Cardiac septum (tissue), 1 donor: ENCODE measurements at regions not wholly inside any gene's neighbourhood (a gene's known extent, or its start where the extent isn't known, plus 50 kb on each side); places are given as distances from the start of the nearest gene placed in this dataset.
A peak's percentile ranks its signal among the peaks of the same experiment; 100 is the strongest.
"Not testable (repeated sequence)": the region's sequence is repeated elsewhere in the genome, so short reads cannot be mapped to it uniquely, and the experiment has no call there.

Experiments
- DNase-seq: peaks from one replicate; pipeline ENCODE4 v3.0.0-alpha.2; 2020; ENCODE audit warnings: low spot score
- intact Hi-C: fragments of 100-400 bp; cut with DNase I; formaldehyde crosslinking; loops from one replicate; pipeline ENCODE4 v1.14.0; 2022
- donor health status: DM: no; HTN: no; CAD: no.

DNA sequence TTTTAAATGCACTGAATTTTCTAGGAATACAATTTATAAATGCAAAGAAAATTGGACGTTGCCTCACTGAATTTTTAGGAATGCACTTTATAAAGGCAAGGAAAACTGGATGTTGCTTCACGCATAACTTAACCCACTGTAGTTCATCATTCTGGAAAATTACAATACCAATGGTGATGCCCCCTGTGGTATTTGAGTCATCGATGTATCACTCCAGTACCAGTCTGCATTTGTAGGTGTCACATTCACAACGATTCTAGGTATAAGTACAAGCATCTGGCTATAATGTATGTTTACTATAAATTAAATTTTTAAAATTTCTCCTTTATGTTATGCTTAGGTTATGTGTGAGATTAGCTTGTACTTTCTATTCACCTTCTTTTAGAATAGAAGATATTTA, 320.5 kb downstream of the GOLGA6L6 start:
- intact Hi-C loops, DNase-seq: not testable (repeated sequence)

DNA sequence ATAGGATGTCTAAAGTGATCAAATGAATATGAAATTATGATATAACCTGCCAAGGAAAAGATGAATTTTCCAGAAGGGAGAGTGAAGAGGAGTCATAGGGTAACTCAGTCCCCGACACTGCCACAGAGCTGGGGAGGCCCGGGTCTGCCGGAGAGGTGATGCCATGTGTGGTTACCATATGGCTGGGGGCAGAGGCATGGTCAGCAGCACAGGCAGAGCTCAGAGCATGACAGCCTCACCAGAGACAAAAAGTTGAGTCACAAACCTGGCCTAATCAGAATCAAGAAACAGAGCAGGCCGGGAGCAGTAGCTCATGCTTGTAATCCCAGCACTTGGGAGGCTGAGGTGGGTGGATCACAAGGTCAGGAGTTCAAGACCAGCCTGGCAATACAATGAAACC, 322.4 kb downstream of the GOLGA6L6 start:
- DNase-seq, intact Hi-C loops: not testable (repeated sequence)

DNA sequence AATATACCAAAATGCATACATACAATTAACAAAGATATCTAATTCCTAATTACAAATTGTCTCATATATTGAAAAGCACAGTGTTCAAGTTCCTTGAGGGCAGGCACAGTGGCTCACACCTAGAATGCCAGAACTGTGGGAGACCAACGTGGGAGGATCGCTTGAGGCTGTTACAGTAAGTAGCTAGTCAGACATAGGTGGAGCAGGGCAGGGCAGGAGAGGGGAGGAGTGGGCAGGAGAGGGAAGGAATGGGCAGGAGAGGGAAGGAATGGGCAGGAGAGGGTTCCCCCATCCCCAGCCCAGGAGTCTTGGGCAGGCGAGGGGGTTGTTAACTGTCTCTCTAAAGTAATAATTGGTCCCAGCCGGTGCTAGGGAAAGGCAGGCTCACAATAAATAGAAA, 325.9 kb downstream of the GOLGA6L6 start:
- intact Hi-C loops = not testable (repeated sequence)
- DNase-seq = peak; percentile 59

DNA sequence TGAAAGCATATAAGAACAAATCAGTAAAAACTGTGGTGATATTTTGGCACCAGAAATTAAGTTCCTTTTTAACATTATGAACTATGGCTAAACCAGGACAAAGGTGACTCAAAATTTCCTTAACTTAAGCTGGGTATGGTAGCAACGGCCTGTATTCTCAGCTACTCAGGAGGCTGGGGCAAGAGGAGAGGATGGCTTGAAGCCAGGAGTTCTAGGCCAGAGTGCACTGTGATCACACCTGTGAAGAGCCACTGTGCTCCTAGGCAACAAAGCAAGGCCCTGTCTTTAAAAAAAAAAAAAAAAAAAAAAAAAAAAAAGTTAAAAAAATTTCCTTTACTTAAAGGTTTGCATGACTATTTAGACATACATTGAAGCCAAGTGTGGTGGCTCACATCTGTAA, 327.5 kb downstream of the GOLGA6L6 start:
- intact Hi-C loops = not testable (repeated sequence)

DNA sequence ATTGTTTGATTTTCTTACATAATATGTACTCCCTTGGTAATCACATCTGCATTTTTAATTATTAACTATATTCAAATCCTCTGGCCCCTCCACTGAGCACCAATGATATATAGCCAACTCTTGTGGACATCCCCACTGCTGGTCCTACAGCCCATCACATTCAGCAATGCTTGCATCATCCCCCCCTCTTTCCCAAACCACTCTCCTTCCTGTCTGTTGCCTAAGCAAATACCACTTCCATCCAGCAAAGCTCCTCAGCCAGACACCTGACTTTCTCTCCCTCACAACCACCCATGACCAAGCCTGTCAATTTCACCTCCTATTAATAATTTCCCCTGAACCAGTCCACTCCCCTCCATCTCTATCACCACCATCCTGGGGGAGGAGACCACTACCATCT, 330.1 kb downstream of the GOLGA6L6 start:
- intact Hi-C loops, DNase-seq: not testable (repeated sequence)

More for the DNA sequence above, 327.5 kb downstream of the GOLGA6L6 start:
- not testable (repeated sequence) for DNase-seq

DNA sequence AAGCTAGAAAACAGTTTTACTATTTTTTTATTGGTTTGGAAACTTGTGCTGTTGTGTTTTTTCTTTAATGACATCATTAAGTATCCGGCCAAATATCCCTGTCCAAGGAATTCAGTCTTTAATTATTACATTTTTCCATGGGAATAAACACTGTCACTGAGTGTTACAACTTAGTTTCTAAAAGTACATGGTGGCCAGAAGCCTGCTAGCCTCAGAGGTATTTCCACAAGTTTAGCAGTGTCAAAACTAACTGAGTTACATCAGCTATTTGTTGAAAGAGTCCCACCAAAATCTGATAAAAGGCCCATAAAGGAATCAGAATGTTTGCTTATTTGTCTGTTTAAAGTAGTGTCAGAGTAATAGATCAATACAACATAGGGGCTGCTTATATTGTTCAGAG, 331.6 kb downstream of the GOLGA6L6 start:
- DNase-seq, intact Hi-C loops: not testable (repeated sequence)

DNA sequence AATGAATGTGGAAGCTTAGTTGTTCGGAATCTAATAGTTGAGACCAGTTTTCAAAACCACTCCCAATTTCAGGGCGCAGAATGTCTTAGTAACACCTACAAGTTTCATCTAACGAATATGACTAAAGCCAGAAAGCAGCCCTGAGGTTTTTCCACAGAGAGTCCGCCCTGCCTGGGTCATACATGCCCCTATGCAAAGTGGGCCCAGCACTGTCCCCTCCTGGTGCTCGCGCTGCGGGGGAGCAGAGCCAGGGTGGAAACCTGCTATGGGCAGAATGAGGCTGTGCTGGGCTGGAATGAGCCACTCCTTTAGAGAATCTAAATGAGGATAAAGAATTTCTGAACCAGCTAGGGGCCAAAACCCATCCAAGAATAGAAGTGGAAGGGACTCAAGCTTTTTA, 334.0 kb downstream of the GOLGA6L6 start:
- intact Hi-C loops, DNase-seq: not testable (repeated sequence)

DNA sequence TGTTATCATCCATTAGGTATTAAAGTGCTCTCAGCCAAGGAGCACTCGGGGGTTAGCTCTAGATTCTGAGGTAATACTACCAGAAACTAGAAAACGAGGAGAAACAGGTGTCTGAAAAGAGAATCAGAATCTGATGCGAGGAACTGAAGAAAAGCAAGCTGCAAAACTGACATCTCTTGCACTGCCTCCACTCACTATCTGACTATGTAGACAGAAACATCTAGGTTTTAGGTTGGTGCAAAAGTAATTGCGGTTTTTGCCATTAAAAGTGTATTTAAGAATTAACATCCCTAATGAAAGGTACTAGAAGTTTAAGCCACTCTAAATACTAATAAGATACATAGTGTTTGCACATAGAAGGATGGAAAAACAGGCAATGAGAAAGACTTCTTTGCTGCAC, 334.4 kb downstream of the GOLGA6L6 start:
- intact Hi-C loops, DNase-seq: not testable (repeated sequence)

DNA sequence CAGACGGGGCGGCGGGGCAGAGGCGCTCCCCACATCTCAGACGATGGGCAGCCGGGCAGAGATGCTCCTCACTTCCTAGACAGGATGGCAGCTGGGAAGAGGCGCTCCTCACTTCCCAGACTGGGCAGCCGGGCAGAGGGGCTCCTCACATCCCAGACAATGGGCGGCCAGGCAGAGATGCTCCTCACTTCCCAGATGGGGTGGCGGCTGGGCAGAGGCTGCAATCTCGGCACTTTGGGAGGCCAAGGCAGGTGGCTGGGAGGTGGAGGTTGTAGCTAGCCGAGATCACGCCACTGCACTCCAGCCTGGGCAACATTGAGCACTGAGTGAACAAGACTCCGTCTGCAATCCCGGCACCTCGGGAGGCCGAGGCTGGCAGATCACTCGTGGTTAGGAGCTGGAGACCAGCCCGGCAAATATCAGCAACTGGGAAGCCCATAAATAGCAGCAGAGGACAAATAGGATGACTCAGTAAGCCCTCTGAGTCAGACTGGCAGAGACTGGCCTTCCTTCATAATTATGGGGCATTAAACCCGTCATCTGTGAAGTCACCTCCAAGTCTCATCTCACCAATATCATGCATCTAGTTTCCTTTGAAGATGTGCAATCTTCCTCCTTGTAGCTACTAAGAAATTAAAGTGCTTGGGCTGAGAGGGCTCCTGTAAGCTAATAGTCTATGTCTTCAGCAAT, 337.3 kb downstream of the GOLGA6L6 start:
- DNase-seq, intact Hi-C loops: not testable (repeated sequence)

DNA sequence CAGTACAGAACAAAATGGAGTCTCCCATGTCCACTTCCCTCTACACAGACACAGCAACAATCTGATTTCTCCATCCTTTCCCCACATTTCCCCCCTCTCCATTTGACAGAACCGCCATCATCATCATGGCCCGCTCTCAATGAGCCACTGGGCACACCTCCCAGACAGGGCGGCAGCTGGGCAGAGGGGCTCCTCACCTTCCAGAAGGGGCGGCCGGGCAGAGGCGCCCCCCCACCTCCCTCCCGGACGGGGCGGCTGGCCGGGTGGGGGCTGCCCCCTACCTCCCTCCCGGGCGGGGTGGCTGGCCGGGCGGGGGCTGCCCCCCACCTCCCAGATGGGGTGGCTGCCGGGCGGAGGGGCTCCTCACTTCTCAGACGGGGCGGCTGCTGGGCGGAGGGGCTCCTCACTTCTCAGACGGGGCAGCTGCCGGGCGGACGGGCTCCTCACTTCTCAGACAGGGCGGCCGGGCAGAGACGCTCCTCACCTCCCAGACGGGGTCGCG, 337.9 kb downstream of the GOLGA6L6 start:
- DNase-seq, intact Hi-C loops: not testable (repeated sequence)

DNA sequence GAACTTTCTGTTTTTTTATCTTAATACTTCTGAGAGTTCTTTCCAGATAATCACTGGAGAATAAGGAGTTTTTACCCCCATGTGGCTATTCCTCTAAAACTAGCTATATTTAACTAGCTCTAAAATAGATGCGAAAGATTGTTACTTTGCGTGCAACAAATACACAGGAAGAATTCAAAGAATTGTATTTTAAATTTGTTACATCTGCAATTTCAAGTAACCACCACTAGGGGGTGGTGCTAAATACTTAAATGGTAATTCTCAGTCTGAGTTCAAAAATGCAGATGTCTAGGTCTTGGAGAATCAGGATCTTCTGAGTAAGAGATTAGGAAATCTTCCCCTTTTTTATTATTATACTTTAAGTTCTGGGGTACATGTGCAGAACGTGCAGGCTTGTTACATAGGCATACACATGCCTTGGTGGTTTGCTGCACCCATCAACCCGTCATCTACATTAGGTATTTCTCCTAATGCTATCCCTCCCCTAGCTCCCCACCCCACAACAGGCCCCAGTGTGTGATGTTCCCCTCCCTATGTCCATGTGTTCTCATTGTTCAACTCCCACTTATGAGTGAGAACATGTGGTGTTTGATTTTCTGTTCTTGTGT, 346.9 kb downstream of the GOLGA6L6 start:
- intact Hi-C loops, DNase-seq: not testable (repeated sequence)

DNA sequence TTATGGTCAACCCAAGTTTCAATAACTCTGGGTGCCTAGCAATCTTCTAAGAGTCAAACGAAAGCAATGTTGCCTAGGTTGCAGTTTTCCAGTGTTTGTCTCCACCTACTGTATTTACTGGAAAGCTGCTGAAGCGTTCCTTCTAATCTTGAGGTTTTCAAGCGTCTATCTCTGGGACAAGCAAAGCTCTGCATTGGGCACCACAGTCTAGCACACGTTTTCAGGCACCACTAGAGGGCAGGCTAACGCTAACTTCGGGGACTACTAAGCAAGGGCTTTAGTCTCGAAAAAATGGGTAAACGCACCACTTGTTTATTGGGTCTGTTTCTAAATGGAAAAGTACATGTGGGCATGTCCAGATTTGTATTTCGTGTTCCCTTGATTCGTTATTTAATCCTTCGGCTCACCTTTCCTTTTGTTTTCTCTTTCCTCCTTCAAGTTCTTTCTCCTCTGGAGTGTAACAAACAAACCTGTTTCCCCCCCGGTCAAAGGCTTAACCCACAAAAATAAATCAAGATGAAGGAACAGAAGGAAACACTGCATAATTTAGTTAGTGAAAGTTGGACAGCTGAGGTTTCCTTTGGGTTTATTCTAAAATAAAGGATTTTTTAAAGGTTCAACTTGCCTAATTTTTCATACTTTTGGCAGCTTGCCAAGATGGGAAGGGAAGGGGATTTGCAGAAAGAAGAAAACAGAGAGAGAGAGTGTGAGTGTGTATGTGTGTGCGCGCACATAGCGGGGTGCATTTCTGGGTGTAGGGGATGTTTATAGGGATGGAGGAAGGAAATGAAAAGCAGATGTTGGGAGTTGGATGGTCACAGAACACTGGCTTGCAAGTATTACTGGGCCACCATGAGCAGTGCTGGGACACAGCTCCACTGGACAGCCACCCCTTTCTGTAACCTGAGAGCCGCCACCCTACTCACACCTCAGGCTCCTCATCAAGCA, 348.3 kb downstream of the GOLGA6L6 start:
- DNase-seq, intact Hi-C loops: not testable (repeated sequence)

DNA sequence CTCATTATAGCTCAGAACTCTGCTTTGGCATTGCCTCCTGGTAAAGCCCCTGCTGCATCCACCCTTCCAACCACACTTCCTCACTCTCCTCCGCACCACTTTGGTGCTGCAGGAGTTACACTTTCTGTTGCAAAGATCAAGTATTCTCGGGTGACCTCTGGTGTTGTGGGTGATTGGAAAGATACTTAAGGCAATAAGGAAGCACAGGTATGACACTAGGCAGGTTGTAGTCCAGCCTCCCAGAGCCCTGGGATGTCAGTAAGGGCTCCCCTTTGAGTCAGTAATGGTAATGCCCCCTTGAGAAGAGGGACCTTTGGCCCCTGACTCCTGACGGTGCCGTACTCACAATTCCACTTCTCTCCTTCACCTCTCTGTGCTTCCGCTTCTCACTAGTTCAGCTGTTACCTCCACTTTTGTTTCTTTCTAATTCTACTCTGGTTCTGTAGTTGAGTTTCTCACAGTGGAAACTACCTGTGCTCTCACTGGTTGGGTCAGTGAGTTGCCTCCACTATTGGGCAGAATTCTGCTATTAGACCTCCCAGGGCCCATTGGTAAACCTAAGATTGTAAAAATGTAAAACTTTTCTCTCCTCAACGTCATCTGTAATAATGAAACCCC, 350.0 kb downstream of the GOLGA6L6 start:
- DNase-seq, intact Hi-C loops: not testable (repeated sequence)

DNA sequence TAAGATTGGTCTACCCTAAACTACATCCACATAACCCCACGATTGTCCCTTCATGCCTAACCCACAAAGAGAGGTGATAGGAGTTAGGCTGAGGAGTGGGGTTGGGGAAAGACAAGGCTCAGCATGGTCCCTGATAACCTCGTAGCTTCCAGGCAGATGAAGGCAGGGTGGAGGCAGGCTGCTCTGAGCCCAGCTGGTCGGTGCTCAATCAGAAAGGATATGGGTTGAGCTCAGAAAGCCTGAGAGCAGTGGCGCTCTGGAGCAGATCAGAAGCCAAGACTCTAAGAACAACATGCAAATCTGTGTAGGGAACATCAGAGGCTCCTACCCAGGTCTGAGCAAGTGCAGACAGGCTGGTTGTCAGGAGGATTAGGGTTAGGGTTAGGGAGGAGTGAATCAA, 353.0 kb downstream of the GOLGA6L6 start:
- intact Hi-C loops, DNase-seq: not testable (repeated sequence)

DNA sequence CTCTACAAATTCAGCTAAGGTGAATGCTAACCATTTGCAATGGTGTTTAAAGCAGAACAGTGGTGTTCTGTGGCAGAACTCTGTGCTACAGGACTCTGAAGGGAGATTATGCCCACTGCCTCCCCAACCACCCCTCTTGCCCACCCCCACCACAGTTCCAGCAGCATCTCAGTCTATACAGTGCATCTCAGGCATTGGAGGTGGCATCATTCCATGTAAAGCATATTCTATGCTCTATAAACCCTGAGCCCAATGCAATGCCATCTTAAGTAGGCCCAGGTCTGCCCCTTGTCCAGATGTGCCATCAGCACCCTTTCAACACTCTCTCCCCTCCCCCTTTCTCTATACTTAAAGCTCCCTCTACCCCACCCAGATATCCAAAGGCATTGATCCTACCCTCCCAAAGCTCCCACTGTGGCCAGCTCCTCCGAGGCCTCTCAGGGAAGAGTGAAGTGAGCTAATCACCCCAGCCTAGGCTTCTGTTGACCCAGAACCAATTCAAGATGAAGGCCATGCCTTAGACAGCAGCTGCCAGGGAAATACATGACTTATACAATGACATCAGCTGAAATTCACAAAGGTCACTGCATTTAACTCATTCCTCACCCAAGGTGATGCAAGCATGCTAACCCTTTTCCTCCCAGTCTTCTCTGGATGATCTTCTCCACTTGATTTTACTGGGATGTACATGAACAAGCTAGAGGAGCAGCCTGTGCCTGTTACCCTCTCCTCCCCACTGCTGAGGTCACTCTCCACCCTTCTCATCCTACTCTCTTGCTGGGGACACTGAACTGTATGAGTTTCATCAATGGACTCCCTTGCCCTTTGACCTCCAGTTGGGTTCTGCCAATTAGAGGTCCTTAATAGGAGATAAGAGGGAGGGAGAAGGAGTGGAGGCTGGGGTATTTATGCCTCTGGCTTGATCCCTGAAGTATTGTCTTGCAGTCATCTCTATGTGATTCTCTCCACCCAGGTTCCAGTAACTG, 353.9 kb downstream of the GOLGA6L6 start:
- intact Hi-C loops, DNase-seq: not testable (repeated sequence)

DNA sequence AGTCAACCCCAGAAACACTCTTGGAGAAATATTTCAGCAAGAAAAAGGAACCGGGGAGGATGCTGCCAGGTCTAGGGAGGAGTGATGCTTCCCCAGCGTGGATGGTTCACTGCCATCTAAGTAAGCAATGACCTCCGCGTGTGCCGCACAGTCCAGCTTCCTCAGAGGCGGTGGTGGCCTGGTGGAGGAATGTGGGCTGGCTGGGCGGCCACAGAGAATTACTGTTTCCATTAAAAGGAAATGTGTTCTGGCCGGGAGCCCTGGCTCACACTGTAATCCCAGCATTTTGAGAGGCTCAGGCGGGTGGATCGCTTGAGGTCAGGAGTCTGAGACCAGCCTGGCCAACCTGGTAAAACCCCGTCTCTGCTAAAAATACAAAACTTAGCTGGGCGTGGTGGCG, 356.7 kb downstream of the GOLGA6L6 start:
- intact Hi-C loops, DNase-seq: not testable (repeated sequence)

DNA sequence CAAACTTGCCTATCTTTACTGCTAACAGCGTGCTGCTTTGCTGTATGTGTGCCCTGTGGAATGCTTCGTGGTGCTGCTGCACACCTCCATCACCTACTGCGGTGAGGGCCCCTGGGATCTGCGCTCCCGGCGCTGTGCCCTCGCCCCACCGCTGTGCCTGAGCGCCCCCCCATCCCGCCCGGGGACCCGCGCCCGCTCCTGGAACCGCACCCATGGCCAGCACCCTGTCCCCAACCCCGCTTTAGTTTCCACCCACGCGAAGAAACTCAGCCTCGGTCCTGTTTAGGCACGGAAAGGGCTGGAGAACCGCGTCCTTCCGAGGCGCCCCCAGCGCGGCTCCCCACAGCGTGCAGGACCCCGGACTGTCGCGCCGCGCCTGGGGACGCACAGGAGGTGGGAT, 373.4 kb downstream of the GOLGA6L6 start:
- intact Hi-C loops, DNase-seq: not testable (repeated sequence)

DNA sequence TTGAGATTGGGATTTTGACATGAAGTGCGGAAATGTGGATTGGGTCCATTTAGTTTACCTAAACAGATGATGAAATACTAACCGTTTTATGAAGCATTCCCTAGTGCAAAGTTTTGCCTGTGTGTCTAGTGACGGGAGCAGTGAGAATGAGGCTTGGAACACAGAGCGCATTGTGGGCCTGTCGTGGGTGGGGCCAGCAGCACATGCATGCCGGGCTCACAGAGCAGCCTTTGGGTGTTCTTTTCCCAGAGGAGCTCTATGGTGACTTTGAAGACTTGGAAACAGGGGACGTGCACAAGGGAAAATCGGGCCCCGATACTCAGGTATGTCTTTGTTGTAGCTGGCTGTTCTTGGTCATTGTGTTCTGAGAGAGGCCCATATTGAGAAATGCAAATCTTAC, 388.1 kb downstream of the GOLGA6L6 start:
- intact Hi-C loops, DNase-seq: not testable (repeated sequence)
